EH (cell line): ENCODE measurements at regions not wholly inside any gene's neighbourhood (a gene's known extent, or its start where the extent isn't known, plus 50 kb on each side); places are given as distances from the start of the nearest gene placed in this dataset.
A peak's percentile ranks its signal among the peaks of the same experiment; 100 is the strongest.

Experiments
- DNase-seq: peaks from one replicate; pipeline ENCODE4 v3.0.0-alpha.2; 2015; ENCODE audit warnings: low read depth

DNA sequence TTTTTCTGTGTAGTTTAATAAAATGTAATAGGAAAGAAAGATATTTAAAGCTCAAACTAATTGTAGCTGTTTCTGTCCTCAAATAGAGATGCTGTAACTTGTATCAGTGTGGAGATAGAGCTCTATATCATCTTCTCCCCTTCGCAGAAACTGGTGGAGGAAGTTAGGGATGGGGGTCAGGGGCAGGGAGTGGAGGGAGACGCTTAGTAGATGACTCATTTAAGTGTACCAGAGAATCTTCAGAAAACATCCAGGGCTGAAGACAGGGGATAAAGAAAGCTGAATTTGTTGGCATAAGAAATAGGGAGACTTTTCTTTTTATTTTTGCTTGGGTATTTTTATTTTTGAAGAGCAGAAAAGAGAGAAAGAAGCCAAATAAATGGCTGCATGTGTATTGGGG is 282.6 kb upstream of the DPYD start:
- peak; percentile 67 for DNase-seq

DNA sequence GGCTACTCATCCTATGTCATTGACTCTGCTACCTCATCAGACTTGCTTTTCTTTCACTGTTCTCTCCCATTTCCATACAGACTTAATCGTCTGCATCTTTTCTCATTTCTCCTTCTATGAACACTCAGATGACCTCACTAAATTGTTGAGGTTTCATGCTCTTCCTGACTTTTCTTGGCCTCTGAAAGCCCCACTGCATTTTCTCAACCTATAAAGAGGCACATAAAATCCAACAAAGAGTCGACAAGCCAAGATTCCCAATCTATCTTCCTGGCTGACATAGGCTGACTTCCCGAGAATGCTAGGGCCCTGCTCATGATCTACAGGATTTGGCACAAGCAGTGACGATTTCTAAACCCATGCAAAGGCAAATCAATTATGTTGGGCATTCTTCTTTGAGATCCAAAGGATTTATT is 280.8 kb upstream of the DPYD start:
- DNase-seq = peak; percentile 82

DNA sequence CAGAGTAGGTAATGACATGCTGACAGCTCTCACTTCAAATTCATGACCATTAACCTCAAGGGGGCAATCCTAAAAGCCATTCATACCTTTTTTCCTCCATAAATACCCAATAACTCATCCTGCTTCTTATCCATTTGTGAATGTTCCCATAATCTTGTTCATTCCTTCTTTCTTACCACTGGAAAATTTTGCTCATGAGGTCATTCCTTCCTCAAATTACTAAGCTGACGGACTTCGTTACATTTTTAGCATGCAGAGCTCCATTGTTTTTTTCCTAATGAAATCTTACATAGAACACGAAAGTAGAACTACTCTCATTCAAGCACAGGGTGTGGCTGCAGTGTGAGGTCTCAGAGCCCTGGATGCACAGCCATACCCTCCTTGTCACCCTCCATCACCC is 276.5 kb upstream of the DPYD start:
- no peak for DNase-seq

DNA sequence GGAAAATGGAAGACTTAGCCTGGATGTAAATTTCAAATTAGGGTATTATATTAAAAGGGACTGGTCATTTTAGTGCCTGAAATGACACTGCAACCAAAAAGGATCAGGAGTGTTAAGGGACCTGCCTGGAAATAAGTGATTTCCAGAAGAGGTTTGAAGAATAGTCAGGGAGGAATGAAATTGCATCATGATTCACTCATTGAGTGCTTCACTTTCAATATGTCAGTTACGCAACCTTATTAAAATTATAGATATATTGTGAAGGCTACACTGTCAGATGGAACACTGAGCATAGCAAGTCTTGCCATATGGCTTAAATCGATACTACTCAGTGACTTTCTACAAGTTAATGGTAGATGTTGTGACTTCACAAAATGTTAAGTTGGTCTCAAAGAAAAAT is 275.2 kb upstream of the DPYD start:
- DNase-seq = no peak

DNA sequence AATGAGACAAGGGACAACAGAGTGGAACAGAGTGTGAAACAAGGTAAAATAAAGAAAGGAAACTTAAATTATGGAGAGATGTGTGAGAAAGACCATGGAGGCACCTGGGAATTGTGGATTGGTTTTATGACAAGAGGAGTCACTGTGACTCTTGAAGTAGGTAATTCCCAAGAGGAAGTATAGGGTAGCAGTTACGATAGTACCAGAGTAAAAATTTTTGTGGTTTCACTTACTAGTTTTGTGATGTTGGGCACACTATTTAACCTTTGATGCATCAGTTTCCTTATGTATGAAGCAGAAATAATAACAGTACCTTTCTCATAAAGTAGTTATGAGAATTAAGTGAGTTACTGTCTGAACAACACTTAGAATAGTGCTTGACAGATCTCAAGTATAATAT is 267.9 kb upstream of the DPYD start:
- no peak for DNase-seq

DNA sequence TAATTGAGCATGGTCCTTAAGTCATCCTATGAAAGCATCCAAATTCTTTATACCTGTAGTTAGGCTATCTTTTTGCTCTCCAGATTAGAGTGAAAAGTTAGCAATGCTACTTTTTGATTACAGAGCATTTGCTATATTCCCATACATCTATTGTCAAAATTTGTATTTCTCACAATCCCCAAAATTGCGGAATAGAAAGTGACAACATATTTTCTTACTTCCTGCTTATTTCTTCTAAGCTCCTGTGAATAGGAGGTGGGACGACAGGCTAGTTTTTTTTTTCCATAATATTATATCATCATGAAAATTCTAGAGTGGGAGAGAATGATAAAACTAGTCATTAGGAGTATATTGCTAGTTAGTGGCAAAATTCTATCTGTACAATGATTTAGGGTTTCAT is 264.0 kb upstream of the DPYD start:
- DNase-seq = no peak

DNA sequence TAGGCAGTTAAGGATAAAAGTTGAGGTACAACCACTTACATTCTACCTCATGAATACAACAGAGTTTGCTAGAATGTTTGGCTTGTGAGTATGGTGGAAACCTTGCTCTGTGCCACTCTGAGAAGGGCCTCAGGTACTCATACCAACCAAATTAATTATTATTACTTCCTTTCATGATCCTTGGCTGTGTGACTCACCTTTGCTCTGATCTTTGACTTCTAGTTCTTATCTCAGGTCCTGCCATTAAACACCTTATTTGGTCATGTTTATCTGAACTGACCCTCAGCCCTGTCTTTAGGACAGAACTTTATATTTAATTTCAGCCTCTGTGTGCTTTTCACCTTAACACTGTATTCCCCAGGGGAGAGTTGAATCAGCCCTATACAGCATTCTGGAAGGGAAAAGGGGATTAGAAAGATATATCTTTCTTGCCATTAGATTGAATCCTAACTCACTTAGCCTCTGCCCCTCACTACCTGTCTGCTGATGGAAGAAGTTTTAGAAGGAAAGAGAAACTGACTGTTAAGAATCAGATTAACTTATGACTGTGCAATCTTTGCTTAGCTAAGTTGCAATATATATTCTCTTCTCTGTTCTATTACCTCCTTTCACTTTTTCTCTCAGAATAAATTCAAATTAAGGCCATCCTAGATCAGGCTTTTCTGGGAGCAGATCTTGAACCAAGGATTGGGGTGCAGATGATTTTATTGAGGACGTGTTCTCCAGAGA is 260.4 kb upstream of the DPYD start:
- no peak for DNase-seq

DNA sequence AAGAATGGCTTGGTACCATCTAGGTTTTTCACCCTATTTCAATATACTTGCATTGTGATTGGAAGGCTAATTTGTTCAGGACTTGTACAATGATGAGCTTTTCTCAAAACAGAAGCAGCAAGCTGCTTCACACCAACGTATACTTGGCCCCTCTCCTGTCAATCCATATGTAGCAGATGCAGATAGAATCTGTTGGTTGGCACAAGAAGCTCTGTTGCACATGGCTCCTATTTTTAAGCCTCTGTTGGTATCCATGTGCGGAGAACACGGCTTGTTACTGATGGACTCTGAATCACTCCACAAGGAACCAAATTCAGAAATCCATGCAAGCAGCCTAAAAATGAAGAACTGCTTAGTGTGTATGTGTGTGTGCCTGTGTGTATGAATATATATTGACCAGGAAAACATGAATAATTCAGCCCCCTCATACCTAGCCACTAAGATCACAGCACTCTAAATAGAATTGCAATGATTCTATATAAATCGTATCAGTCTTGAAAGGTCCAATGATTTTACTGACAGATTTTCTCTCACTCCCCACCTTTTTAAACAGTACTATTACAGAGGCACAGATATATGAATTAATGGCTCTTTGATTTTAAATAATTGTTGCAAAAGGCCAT is 258.4 kb upstream of the DPYD start:
- DNase-seq = no peak

DNA sequence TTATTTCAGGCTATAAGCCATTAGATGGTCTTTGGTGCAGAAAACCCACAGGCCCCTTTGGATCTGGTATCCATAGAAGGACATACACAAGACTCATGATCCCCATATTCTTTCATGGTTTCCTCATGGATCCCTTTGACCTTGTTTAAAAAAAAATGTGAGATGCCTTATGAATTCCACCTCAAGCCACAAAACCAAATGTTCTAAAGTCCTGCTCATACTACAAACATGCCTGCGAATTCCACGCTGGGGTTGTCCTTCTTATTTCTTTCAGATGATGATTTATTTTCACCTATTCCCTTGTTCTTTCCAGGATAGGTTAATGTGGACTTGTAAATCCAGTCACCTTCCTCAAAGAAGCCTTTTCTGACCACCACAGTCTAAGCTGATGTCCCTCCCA is 256.9 kb upstream of the DPYD start:
- peak; percentile 22 for DNase-seq

DNA sequence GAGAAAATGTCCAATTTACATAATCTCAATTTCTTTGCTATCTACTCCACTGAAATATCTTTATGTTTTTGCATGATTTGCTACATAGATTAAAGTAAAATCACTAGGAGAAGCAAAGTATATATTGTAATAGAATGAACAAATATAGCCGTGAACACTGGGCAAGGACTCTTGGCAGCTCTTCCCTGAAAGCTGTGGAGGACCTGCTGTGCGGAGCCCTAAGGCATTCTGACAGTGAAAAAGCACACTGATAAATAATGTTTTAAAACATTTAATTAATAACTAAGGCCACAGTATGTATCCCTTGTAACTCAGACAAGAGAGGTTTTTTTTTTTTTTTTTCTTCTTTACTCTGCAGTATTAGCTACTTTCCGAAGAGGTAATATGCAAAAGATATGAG is 256.1 kb upstream of the DPYD start:
- DNase-seq = no peak

DNA sequence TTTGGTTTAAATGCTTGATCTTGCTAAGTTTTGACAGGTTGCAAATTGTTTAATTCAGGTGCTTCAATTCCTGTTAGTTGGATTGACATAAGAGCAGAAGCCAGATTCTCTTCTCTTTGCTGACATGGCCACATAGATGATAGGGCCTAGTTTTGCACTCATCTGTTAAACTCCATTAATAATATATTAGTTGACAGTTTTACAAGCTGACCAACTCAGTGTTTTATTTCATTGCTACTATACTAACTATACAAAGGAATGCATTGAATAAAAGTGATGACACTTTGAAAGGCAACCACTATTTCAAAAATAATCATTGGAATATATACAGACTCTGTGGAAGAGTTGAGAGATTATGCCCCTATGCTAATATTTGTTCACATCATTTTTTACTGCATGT is 255.6 kb upstream of the DPYD start:
- DNase-seq = no peak

DNA sequence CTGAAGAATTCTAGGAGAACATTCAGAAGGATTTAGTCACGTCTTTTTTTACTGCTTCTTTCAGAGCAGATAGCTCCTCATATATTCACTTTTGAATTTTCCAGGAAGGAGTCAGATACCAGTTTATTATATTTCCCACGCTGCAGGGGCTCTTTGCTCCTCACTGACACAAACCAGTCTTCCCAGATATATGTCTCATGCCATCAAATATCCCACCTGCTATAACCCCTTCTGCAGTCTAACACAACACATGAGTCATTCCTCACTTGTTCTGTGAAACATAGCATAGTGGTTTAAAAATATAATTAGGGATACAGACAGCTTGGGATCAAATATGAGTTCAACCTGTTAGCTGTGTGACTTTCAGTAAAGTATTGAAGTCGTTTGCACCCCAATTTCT is 251.7 kb upstream of the DPYD start:
- peak; percentile 24 for DNase-seq

DNA sequence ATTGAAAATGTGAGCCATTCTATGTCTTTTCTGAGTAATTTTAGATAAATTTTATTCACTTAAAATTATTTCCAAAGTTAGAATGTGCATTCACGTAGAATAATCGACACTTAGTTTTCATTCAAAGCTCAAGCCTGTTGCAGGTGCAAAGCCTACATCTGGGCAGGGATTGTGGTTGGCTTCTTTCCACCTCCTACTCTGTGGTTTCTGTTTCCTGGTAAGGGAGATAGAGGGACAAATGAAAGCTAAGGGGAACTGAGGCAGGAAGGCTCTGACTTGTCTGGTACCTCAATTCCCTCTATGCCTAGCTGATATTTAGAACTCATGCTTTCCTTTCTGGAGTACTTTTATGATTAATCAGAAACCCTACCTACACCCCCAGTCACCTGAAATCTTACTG is 251.2 kb upstream of the DPYD start:
- no peak for DNase-seq

DNA sequence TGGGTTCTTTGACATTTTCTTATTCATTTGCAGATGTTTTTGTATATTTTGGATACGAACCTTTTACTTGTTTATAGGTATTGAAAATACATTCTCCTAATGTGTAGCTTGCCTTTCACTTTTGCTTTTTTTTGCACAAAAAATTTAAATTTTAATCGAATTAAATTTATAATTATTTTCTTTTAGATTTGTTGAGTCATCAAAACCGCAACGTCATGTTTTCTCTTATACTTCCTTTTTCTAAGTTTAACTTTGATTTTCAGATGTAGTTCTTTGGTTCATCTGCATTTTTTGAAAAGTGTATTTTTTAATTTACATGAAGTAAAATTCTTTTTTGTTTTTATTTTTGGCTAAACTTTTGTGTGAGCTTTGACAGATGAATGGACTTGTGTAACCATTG is 243.7 kb upstream of the DPYD start:
- no peak for DNase-seq

DNA sequence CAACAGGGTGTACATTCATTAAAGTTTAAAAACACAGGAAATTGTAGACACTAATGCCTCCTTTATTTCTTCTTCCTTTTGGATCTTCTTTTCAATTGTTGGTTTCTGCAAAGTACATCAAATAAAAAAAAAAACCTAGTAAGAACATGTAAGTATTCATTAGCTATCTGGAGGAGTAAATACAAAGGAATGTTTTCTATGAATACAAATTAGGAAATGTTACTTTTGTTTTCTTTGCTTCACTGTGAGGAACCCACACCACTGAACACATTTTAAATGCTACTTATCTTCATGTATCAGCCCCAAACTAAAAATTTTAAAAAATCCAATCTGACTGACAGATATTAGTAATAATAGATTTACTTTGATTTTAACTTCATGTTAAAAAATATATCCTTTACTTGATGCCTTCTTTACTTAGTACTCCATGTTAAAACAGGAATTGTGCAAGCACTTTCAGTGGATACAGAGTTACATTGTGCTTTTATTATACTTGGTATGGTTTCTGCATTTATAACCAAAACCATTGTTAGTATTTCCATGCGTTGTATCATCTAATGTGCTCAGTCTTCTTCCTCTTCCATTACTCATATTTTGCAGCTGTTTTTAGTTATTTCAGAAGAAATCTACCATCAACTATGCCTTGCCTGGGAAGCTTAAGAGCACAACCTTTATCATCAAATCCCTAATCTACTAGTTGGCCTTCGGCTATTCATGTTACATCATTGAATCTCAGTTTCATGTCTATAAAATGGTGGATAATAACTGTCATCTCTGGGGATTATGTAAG is 236.9 kb upstream of the DPYD start:
- peak; percentile 54 for DNase-seq

DNA sequence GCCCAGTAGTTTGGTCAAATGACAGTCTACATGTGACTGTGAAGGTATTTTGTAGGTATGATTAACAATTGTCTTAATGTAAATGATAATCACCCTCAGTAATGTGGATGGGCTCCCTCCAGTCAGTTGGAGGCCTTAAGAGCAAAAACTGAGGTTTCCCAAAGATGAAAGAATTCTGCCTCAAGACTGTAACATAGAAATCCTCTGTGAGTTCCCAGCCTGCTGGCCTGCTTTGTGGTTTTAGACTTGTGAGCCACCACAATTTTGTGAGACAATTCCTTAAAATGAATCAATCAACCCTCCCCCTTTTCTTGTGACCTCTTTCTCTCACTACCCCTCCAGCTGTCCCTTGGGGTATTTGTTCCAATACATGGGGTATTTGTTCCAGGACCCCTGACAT is 226.4 kb upstream of the DPYD start:
- DNase-seq = peak; percentile 6

DNA sequence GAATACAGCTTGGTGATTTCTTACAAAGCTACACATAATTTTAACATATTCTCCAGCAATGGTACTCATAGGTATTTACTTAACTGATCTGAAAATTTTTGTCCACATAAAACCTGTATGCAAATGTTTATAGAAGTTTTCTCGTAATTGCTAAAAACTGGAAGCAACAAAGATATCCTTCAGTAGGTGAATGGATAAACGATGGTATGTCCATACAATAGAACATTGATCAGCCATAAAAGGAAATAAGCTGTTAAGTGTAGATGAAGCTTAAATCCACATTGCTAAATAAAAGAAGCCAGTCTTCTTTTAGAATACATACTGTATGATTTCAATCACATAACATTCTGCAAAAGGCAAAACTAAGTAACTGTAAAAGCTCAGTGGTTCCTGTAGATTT is 224.8 kb upstream of the DPYD start:
- DNase-seq = no peak

DNA sequence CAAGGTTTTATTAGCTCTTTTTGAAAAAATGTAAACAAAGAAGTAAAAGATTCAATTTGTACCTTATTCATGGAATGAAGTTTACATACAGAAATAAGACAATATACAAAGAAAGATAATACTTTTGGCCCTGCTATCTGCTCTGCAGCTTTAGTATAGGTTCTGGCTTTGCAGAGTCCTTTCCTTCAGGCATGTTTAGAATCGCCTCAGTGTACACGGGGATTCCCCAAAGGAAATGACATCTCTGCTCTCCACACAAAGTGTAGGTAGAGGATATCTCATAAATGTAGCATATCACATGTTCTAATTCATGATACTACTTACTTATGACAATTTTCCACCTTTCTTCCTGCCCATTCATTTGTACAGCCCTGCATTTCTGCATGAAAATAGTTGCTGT is 222.6 kb upstream of the DPYD start:
- DNase-seq = no peak

DNA sequence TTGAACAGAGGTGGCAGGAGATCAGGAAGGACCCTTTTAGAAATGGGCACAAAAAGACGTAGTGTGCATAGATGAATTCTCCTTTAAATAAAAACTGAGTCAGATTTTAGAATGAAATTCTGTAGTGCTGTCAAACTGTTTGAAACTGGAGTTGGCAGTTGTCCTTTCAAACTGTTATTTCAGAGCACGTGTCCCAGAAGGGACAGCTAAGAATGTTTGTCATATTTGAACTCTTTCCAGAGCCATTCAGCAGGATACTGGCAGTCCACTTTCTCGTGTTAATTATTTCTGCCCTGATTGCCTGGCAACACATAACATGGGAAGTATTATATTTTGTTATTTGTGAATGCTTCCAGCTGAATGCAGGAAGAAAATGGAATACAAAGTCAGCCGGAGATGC is 212.3 kb upstream of the DPYD start:
- peak; percentile 57 for DNase-seq

DNA sequence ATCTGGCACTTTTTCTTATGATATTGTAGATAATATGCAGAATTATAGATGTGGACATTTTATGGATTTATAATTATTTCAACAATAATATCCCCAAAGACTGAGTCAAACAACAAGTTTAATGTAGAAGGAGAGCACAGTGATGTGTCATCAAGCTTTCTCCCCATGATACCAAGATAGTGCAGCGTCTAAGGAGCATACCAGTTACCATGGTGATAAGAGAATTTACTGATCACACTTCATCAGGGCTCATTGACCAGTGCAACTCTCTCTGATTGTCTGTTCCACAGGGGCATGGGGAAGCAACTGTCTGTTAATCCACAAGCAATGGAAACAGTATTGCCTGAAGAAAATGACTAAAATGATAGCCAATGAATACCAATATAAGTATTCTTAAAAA is 209.6 kb upstream of the DPYD start:
- DNase-seq = no peak

DNA sequence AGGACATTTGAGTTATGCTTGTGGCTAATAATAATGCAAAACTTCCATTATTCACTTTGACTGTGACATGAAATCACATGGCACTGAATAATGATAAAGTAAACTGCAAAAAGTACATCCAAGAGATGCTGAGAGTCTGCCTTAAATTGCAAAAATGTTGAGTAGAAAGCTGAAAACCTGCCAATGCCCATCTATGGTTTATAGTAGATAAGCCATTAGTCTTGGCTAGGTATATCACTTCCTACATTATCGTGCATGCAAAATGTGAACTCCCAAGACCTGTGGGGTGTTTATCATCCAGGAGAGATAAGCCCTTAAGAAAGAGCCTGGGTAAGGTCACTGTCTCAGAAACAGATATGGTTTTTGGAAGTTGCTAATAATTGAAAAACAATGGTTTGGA is 208.7 kb upstream of the DPYD start:
- DNase-seq = no peak

DNA sequence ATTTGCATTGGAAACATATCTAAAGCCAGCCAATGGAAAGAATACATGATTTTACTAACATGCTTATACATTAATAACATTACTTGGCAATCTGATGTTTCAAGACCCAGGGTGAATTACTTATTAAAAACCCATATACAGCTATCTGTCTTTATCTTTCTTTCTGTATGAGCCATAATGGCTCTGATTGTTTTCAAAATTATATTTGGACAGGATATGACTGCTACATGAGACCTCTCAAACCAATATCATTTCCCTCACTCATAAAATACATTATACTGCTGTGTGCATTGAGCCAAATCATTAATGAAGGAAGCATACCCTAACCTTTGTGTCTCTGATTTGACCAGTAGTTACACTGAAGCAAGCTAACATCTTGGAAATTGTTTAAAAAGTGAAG is 205.9 kb upstream of the DPYD start:
- DNase-seq = no peak

DNA sequence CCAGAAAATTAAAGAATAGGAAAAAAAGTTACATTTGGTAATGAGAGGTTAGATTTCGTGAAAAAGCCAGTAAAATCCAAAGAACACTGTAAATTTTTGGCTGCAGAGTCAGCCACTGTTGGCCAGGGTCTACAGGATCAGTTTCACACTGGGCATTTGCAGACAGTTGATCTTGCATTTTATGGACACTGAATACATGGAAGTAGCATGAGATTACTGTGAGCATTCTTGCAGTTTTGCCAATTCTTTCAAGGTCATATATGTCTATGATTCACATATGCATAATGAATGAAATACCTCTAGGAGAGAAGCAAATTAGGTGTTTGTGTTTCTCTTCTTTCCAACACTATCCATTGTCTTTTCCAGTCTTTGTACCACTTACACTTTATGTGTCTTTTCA is 200.8 kb upstream of the DPYD start:
- DNase-seq = no peak
